ENCODE measurements at regions not wholly inside any gene's neighbourhood (a gene's known extent, or its start where the extent isn't known, plus 50 kb on each side); places are given as distances from the start of the nearest gene placed in this dataset.
"Not testable (repeated sequence)": the region's sequence is repeated elsewhere in the genome, so short reads cannot be mapped to it uniquely, and the experiment has no call there.

DNA sequence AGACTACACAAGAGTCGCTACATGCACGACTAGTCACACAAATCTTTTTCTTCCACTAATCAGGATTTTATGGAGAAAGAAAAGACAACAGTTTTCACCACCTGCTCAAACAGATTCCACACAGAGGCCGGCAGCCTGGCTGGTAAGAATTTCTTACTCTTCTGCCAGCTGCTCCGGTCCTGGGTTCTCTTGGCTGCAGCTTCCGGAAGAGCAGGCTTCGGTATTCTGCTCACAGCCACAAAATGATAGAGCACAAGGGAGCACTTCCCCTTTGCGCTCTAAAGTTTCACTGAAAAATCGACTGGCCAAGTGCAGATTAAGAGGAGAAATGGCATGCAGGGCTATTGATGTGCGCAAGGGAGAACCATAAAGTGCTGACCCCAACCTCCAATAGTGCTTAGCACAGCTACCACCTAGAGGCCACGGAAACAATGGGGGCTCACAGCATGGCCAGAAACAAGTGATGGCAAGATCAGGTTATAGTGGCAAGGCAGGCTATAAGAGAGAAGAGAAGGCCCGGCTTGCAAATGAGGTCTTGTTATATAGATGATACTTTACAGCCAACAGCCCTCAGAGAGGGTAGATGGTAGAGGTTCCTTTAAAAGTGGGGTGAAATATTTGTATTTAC, 114.2 kb upstream of the ACBD5 start:
- not testable (repeated sequence) for H3K9ac ChIP-seq (ENCODE audit: low read length); H2BK120ac ChIP-seq (ENCODE audit: low read depth, low read length); H4K91ac ChIP-seq (ENCODE audit: low read length); H2AK5ac ChIP-seq (ENCODE audit: low read length, severe bottlenecking); H3K27ac ChIP-seq (ENCODE audit: low read length, poor library complexity, severe bottlenecking); H2BK15ac ChIP-seq (ENCODE audit: low read depth, poor library complexity, severe bottlenecking); H3K27me3 ChIP-seq (ENCODE audit: control insufficient read depth in 1 of 2, insufficient read depth in 1 of 2, low read length in 2 of 2); H2BK12ac ChIP-seq (ENCODE audit: low read length in 2 of 2); H3K18ac ChIP-seq (ENCODE audit: low read depth in 1 of 2, low read length in 2 of 2); H3K23ac ChIP-seq (ENCODE audit: low read length in 2 of 2); H3K79me1 ChIP-seq (replicated peaks; ENCODE audit: low read length, poor library complexity, severe bottlenecking); DNase-seq; H2AFZ ChIP-seq (ENCODE audit: low read depth, low read length); H3K4me1 ChIP-seq (ENCODE audit: control insufficient read depth, insufficient read depth, low read depth, low read length); H2BK5ac ChIP-seq (ENCODE audit: low read depth, low read length, poor library complexity, severe bottlenecking); H3K4ac ChIP-seq (ENCODE audit: low read depth in 1 of 2, low read length in 2 of 2); H3K36me3 ChIP-seq (ENCODE audit: control insufficient read depth in 1 of 2, insufficient read depth in 2 of 2, low read depth in 1 of 2, low read length in 2 of 2); H4K8ac ChIP-seq (ENCODE audit: low read length); H3K14ac ChIP-seq (ENCODE audit: low read length in 2 of 2); H3K9me3 ChIP-seq (ENCODE audit: control insufficient read depth, low read length); H3K4me2 ChIP-seq (ENCODE audit: low read length, poor library complexity, severe bottlenecking)
- 96% methylated on average over 7 of the region's 11 CpGs for WGBS
- peak overlapping the region in 1 of 2 experiments; percentile 33 for H3K4me3 ChIP-seq (ENCODE audit: insufficient read depth in 1 of 2, low read depth in 1 of 2, low read length in 2 of 2)

DNA sequence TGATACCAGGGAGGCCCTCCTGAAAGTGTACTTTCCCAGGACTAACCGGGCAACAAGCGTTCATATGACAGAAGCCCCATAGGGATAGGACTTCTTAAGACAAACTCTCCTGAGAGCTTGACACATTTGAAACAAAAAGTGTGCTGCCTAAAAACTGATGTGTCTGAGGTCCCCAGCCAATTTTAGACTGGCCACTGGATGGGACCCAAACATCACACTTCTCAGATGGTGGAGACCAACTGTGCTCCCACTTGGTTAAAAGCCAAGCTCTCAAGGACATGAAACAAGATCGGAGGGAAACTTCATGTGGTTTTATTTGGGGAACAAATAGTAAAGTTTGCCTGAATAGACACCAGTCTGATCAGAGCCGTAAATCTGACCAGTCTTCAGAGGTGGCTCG, 113.5 kb upstream of the ACBD5 start:
- 81% methylated on average over 5 of the region's 5 CpGs for WGBS
- H3K36me3 ChIP-seq (ENCODE audit: control insufficient read depth in 1 of 2, insufficient read depth in 2 of 2, low read depth in 1 of 2, low read length in 2 of 2); H3K18ac ChIP-seq (ENCODE audit: low read depth in 1 of 2, low read length in 2 of 2); H3K4me1 ChIP-seq (ENCODE audit: control insufficient read depth, insufficient read depth, low read depth, low read length); H3K9me3 ChIP-seq (ENCODE audit: control insufficient read depth, low read length); H3K23ac ChIP-seq (ENCODE audit: low read length in 2 of 2); H3K4me2 ChIP-seq (ENCODE audit: low read length, poor library complexity, severe bottlenecking); DNase-seq; H2BK12ac ChIP-seq (ENCODE audit: low read length in 2 of 2); H2AFZ ChIP-seq (ENCODE audit: low read depth, low read length); H2BK120ac ChIP-seq (ENCODE audit: low read depth, low read length); H2BK15ac ChIP-seq (ENCODE audit: low read depth, poor library complexity, severe bottlenecking); H3K14ac ChIP-seq (ENCODE audit: low read length in 2 of 2); H3K27me3 ChIP-seq (ENCODE audit: control insufficient read depth in 1 of 2, insufficient read depth in 1 of 2, low read length in 2 of 2); H3K9ac ChIP-seq (ENCODE audit: low read length); H3K4me3 ChIP-seq (ENCODE audit: insufficient read depth in 1 of 2, low read depth in 1 of 2, low read length in 2 of 2); H3K27ac ChIP-seq (ENCODE audit: low read length, poor library complexity, severe bottlenecking); H2AK5ac ChIP-seq (ENCODE audit: low read length, severe bottlenecking); H4K91ac ChIP-seq (ENCODE audit: low read length); H3K4ac ChIP-seq (ENCODE audit: low read depth in 1 of 2, low read length in 2 of 2); H2BK5ac ChIP-seq (ENCODE audit: low read depth, low read length, poor library complexity, severe bottlenecking); H3K79me1 ChIP-seq (replicated peaks; ENCODE audit: low read length, poor library complexity, severe bottlenecking); H4K8ac ChIP-seq (ENCODE audit: low read length): not testable (repeated sequence)

DNA sequence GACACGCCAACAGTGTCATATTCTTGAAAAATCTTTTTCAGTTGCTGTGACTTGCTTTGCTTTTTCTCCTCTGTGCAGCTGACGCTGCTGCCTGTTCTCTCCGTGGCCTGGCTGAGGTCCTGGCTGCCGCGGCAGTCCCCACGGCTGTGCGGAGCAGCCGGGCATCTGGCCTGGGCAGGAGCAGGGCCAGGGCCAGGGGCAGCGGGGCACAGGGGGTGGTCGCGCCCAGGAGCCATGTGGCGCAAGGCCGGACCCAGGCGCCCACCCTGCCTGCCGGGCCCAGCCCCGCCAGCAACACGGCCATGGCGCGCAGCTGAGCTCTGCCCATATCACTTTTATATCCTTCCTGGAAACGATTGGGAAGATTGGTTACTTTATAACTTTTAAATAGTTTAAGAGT, 109.4 kb upstream of the ACBD5 start:
- no peak overlapping the region for H3K23ac ChIP-seq (ENCODE audit: low read length in 2 of 2)
- H2AFZ ChIP-seq (ENCODE audit: low read depth, low read length): no peak overlapping the region
- WGBS: 92% methylated on average over 11 of the region's 20 CpGs
- H2AK5ac ChIP-seq (ENCODE audit: low read length, severe bottlenecking): no peak overlapping the region
- H3K18ac ChIP-seq (ENCODE audit: low read depth in 1 of 2, low read length in 2 of 2): no peak overlapping the region
- DNase-seq: no peak
- no peak overlapping the region for H4K8ac ChIP-seq (ENCODE audit: low read length)
- H3K4me1 ChIP-seq (ENCODE audit: control insufficient read depth, insufficient read depth, low read depth, low read length): peaks cover 2% of the 10 kb centered on the region
- no peak overlapping the region for H3K9ac ChIP-seq (ENCODE audit: low read length)
- no peak overlapping the region for H3K4ac ChIP-seq (ENCODE audit: low read depth in 1 of 2, low read length in 2 of 2)
- no peak overlapping the region for H4K91ac ChIP-seq (ENCODE audit: low read length)
- no peak overlapping the region for H2BK5ac ChIP-seq (ENCODE audit: low read depth, low read length, poor library complexity, severe bottlenecking)
- no peaks in the 10 kb centered on the region for H3K9me3 ChIP-seq (ENCODE audit: control insufficient read depth, low read length)
- no peak overlapping the region for H3K4me3 ChIP-seq (ENCODE audit: insufficient read depth in 1 of 2, low read depth in 1 of 2, low read length in 2 of 2)
- no peak overlapping the region for H3K27ac ChIP-seq (ENCODE audit: low read length, poor library complexity, severe bottlenecking)
- no peak overlapping the region for H2BK120ac ChIP-seq (ENCODE audit: low read depth, low read length)
- peaks cover 0 to 4% of the 10 kb centered on the region in 2 experiments for H3K27me3 ChIP-seq (ENCODE audit: control insufficient read depth in 1 of 2, insufficient read depth in 1 of 2, low read length in 2 of 2)
- H3K14ac ChIP-seq (ENCODE audit: low read length in 2 of 2): no peak overlapping the region
- H3K4me2 ChIP-seq (ENCODE audit: low read length, poor library complexity, severe bottlenecking): no peak overlapping the region
- no peak overlapping the region for H2BK12ac ChIP-seq (ENCODE audit: low read length in 2 of 2)
- no peak overlapping the region for H2BK15ac ChIP-seq (ENCODE audit: low read depth, poor library complexity, severe bottlenecking)
- no peaks in the 10 kb centered on the region for H3K36me3 ChIP-seq (ENCODE audit: control insufficient read depth in 1 of 2, insufficient read depth in 2 of 2, low read depth in 1 of 2, low read length in 2 of 2)
- H3K79me1 ChIP-seq (replicated peaks; ENCODE audit: low read length, poor library complexity, severe bottlenecking): no peaks in the 10 kb centered on the region

DNA sequence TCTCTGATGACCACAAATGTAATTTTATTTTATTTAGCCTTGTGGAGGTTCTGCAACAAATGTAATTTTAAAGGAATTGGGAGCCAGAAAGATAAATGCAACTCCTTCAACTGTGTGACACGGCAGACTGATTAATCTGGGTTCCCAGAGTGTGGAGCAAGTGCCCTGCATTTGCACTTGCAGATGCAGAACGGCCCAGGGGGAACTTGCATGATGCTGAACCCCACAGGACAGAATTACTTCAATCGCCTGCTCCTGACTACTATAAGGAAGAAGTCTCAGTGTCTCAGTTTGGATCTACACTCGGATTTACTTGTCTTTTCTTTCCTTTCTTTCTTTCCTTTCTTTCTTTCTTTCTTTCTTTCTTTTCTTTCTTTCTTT, 107.2 kb upstream of the ACBD5 start:
- not testable (repeated sequence) for H3K23ac ChIP-seq (ENCODE audit: low read length in 2 of 2); H3K4me3 ChIP-seq (ENCODE audit: insufficient read depth in 1 of 2, low read depth in 1 of 2, low read length in 2 of 2); H2BK12ac ChIP-seq (ENCODE audit: low read length in 2 of 2); H3K79me1 ChIP-seq (replicated peaks; ENCODE audit: low read length, poor library complexity, severe bottlenecking); H2BK15ac ChIP-seq (ENCODE audit: low read depth, poor library complexity, severe bottlenecking); H3K36me3 ChIP-seq (ENCODE audit: control insufficient read depth in 1 of 2, insufficient read depth in 2 of 2, low read depth in 1 of 2, low read length in 2 of 2); H3K14ac ChIP-seq (ENCODE audit: low read length in 2 of 2); H3K4me2 ChIP-seq (ENCODE audit: low read length, poor library complexity, severe bottlenecking); H3K27me3 ChIP-seq (ENCODE audit: control insufficient read depth in 1 of 2, insufficient read depth in 1 of 2, low read length in 2 of 2); H3K9me3 ChIP-seq (ENCODE audit: control insufficient read depth, low read length); H4K8ac ChIP-seq (ENCODE audit: low read length); H2AK5ac ChIP-seq (ENCODE audit: low read length, severe bottlenecking); H3K4me1 ChIP-seq (ENCODE audit: control insufficient read depth, insufficient read depth, low read depth, low read length); H4K91ac ChIP-seq (ENCODE audit: low read length); DNase-seq; H3K18ac ChIP-seq (ENCODE audit: low read depth in 1 of 2, low read length in 2 of 2); H3K9ac ChIP-seq (ENCODE audit: low read length); H2AFZ ChIP-seq (ENCODE audit: low read depth, low read length); H2BK5ac ChIP-seq (ENCODE audit: low read depth, low read length, poor library complexity, severe bottlenecking); H2BK120ac ChIP-seq (ENCODE audit: low read depth, low read length); H3K4ac ChIP-seq (ENCODE audit: low read depth in 1 of 2, low read length in 2 of 2); H3K27ac ChIP-seq (ENCODE audit: low read length, poor library complexity, severe bottlenecking)
- WGBS: 73% methylated on average over 4 of the region's 4 CpGs

Measured in mesenchymal stem cell (in vitro differentiated cells and primary cell).